ENCODE measurements at regions not wholly inside any gene's neighbourhood (a gene's known extent, or its start where the extent isn't known, plus 50 kb on each side); places are given as distances from the start of the nearest gene placed in this dataset.

- no peak overlapping the region for H3K27ac Mint-ChIP-seq
- H3K4me3 Mint-ChIP-seq = no peak overlapping the region
- no peak for TF ChIP-seq CTCF (IDR thresholded peaks at IDR 0.05; ENCODE audit: unreplicated experiment in 3 of 3)
- H3K4me1 Mint-ChIP-seq = peaks cover 9% of the 10 kb centered on the region
- no peaks in the 10 kb centered on the region for H3K36me3 Mint-ChIP-seq (ENCODE audit: low read depth)
- no peaks in the 10 kb centered on the region for H3K27me3 Mint-ChIP-seq (ENCODE audit: low read depth)
- no peaks in the 10 kb centered on the region for H3K9me3 Mint-ChIP-seq
Observed at GRCh38 chr20:2238601-2239000, 57.2 kb upstream of the TGM3 start.

DNA sequence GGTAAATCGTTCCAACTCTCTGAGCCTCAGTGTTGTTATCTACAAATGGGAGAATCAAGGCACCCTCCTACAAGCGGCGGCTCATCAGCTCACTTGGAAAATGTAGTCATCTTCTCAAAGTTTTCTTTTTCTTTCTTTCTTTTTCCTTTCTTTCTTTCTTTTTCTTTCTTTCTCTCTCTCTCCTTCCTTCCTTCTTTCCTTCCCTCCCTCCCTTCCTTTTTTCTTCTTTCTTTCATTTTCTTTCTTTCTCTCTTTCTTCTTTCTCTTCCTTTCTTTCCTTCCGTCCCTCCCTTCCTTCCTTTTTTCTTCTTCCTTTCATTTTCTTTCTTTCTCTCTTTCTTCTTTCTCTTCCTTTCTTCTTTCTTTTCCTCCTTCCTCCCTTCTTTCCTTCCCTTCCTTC is 55.0 kb upstream of the TGM3 start:
- Mint-ChIP-seq H3K27ac (no peak overlapping the region), H3K4me3 (no peak overlapping the region), H3K4me1 (peaks cover 10% of the 10 kb centered on the region), H3K27me3 (ENCODE audit: low read depth) (peaks cover 6% of the 10 kb centered on the region), H3K9me3 (no peaks in the 10 kb centered on the region), H3K36me3 (ENCODE audit: low read depth) (no peaks in the 10 kb centered on the region)
- no peak for TF ChIP-seq CTCF (IDR thresholded peaks at IDR 0.05; ENCODE audit: unreplicated experiment in 3 of 3)

DNA sequence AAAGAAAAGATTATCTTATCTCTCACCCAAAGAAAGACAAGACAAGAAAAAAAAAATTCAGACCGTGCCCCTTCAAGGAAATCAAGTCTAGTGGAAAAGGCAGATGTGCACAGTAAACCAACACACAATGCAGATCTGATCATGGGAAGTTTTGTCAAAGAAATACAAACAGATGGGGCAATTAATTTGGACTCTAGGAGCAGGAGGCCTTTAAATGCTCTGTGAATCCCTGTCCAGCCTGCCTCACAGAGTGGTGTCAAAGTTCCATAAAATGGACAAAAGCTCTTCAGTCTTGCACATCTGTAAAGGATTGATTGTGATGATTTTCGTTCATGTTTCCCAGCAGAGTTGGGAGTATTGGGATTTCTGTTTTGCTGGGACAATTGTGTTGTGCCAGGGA is 53.1 kb upstream of the TGM3 start:
- Mint-ChIP-seq H3K4me3 (no peak overlapping the region), H3K27me3 (ENCODE audit: low read depth) (peaks cover 6% of the 10 kb centered on the region), H3K27ac (no peak overlapping the region), H3K36me3 (ENCODE audit: low read depth) (no peaks in the 10 kb centered on the region), H3K9me3 (no peaks in the 10 kb centered on the region), H3K4me1 (peaks cover 17% of the 10 kb centered on the region)
- no peak for TF ChIP-seq CTCF (IDR thresholded peaks at IDR 0.05; ENCODE audit: unreplicated experiment in 3 of 3)

- no peak for TF ChIP-seq CTCF (IDR thresholded peaks at IDR 0.05; ENCODE audit: unreplicated experiment in 3 of 3)
- Mint-ChIP-seq H3K4me1 (peaks cover 17% of the 10 kb centered on the region), H3K27me3 (ENCODE audit: low read depth) (peaks cover 15% of the 10 kb centered on the region), H3K4me3 (no peak overlapping the region), H3K27ac (peak overlapping the region in 1 of 3 experiments; percentile 75), H3K9me3 (no peaks in the 10 kb centered on the region), H3K36me3 (ENCODE audit: low read depth) (no peaks in the 10 kb centered on the region)
Observed at GRCh38 chr20:2244523-2244922, 51.3 kb upstream of the TGM3 start.

GRCh38 chr20:2244993-2245392 is 50.8 kb upstream of the TGM3 start:
- peak overlapping the region in 1 of 3 experiments; percentile 75 for H3K27ac Mint-ChIP-seq
- no peaks in the 10 kb centered on the region for H3K9me3 Mint-ChIP-seq
- H3K4me1 Mint-ChIP-seq = peaks cover 17% of the 10 kb centered on the region
- peaks cover 15% of the 10 kb centered on the region for H3K27me3 Mint-ChIP-seq (ENCODE audit: low read depth)
- H3K4me3 Mint-ChIP-seq = no peak overlapping the region
- no peaks in the 10 kb centered on the region for H3K36me3 Mint-ChIP-seq (ENCODE audit: low read depth)
- TF ChIP-seq CTCF (IDR thresholded peaks at IDR 0.05; ENCODE audit: unreplicated experiment in 3 of 3) = no peak

DNA sequence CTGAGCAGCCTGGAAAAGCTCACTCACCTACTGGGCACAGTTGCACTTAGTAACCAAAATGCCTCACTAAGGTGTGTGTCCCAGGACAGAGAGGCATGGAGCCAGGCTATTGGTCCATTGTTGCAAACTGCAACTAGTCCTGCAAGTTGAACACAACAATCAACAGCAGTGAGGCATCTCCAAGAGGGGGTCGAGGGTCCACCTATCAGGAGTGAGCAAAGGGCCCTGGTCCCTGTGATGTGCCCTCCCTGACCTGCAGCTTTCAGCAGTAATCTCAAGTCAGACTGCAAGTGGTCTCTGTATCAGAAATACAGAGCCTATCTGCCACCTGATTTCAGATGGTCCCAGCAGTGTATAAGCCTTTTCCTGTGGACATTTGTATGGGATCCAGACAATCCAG is 50.2 kb upstream of the TGM3 start:
- H3K9me3 Mint-ChIP-seq = no peaks in the 10 kb centered on the region
- peaks cover 17% of the 10 kb centered on the region for H3K4me1 Mint-ChIP-seq

More for the DNA sequence above, 50.2 kb upstream of the TGM3 start:
- no peak overlapping the region for H3K4me3 Mint-ChIP-seq
- H3K36me3 Mint-ChIP-seq (ENCODE audit: low read depth) = no peaks in the 10 kb centered on the region
- TF ChIP-seq CTCF (IDR thresholded peaks at IDR 0.05; ENCODE audit: unreplicated experiment in 3 of 3) = no peak
- peak overlapping the region in 2 of 3 experiments; percentile 49 to 76 for H3K27ac Mint-ChIP-seq
- peaks cover 16% of the 10 kb centered on the region for H3K27me3 Mint-ChIP-seq (ENCODE audit: low read depth)
